ENCODE measurements at regions not wholly inside any gene's neighbourhood (a gene's known extent, or its start where the extent isn't known, plus 50 kb on each side); places are given as distances from the start of the nearest gene placed in this dataset.
"Not testable (repeated sequence)": the region's sequence is repeated elsewhere in the genome, so short reads cannot be mapped to it uniquely, and the experiment has no call there.

DNA sequence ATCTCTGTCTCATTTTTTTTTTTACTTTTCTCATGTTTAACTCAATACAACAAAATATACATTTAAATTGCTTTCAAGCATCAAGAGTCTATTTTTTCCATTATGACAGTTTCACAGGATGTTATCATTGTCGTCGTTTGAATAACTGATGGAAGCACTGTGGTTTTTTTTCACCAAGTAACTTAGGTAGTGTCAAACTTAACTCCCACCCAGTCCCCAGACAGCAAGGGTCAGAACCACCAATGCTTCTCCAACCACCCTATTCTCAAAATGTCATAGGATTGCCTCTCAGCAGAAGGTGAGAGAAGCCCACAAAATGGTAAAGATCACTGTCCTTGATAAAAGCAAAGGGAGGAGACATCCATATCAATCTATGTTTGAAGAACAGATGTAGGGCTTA lies 339.4 kb downstream of the SFMBT2 start:
- no peak overlapping the region for H3K4me3 ChIP-seq (ENCODE audit: low read depth, low read length)
- TF ChIP-seq, protein P1, sequence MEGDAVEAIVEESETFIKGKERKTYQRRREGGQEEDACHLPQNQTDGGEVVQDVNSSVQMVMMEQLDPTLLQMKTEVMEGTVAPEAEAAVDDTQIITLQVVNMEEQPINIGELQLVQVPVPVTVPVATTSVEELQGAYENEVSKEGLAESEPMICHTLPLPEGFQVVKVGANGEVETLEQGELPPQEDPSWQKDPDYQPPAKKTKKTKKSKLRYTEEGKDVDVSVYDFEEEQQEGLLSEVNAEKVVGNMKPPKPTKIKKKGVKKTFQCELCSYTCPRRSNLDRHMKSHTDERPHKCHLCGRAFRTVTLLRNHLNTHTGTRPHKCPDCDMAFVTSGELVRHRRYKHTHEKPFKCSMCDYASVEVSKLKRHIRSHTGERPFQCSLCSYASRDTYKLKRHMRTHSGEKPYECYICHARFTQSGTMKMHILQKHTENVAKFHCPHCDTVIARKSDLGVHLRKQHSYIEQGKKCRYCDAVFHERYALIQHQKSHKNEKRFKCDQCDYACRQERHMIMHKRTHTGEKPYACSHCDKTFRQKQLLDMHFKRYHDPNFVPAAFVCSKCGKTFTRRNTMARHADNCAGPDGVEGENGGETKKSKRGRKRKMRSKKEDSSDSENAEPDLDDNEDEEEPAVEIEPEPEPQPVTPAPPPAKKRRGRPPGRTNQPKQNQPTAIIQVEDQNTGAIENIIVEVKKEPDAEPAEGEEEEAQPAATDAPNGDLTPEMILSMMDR (IDR thresholded peaks at IDR 0.05; ENCODE audit: low read depth, low read length) = no peak
- in situ Hi-C loops (cut with HindIII; ENCODE audit: low sequenced_read_pairs) = no loop called here
- DNase-seq (ENCODE audit: low read depth, low spot score) = no peak

DNA sequence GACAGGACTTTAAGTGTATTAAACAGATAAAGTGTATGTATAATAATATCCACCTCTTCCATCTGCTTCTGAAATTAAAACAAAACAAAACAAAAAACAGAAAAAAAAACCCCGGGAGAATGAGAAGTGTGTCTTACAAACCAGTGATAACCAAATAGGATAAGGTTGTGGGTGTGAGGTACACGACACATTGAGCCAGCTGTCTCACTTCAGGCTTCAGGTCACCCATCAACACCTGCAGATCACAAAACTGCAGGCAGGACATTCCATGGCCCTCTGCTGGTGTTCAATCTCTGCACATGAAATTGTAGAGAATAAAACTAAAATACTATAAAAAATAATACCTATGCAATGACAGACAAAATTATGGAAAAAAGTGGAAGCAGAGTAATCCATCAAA lies 339.9 kb downstream of the SFMBT2 start:
- in situ Hi-C loops (cut with HindIII; ENCODE audit: low sequenced_read_pairs) = no loop called here
- TF ChIP-seq, protein P1 (IDR thresholded peaks at IDR 0.05; ENCODE audit: low read depth, low read length) = no peak
- no peak for DNase-seq (ENCODE audit: low read depth, low spot score)
- H3K4me3 ChIP-seq (ENCODE audit: low read depth, low read length) = no peak overlapping the region

DNA sequence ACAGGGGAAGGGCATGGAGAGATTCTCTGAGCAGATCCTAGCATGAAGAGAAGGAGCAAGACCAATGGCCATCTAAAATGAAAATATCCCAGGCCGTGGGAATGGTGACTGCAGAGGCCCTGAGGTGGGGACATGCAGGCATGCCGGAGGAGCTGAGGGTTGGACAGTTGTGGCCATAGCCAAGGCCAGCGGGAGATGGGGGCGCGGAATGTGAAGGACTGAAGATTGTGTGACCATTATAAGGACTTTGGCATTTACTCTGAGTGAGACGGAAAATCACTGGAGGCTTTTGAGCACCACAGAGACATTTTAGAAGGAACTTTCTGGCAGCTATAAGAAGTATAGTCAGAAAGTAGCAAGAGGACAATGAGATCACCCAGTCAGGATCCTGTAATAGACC lies 341.1 kb downstream of the SFMBT2 start:
- TF ChIP-seq, protein P1 (IDR thresholded peaks at IDR 0.05; ENCODE audit: low read depth, low read length) = no peak
- no peak overlapping the region for H3K4me3 ChIP-seq (ENCODE audit: low read depth, low read length)
- DNase-seq (ENCODE audit: low read depth, low spot score) = no peak
- in situ Hi-C loops (cut with HindIII; ENCODE audit: low sequenced_read_pairs) = no loop called here

GRCh38 chr10:7056216-7056615 lies 354.6 kb downstream of the SFMBT2 start:
- in situ Hi-C loops (cut with HindIII; ENCODE audit: low sequenced_read_pairs) = no loop called here
- TF ChIP-seq, protein P1 (IDR thresholded peaks at IDR 0.05; ENCODE audit: low read depth, low read length) = no peak
- no peak for DNase-seq (ENCODE audit: low read depth, low spot score)
- H3K4me3 ChIP-seq (ENCODE audit: low read depth, low read length) = no peak overlapping the region

DNA sequence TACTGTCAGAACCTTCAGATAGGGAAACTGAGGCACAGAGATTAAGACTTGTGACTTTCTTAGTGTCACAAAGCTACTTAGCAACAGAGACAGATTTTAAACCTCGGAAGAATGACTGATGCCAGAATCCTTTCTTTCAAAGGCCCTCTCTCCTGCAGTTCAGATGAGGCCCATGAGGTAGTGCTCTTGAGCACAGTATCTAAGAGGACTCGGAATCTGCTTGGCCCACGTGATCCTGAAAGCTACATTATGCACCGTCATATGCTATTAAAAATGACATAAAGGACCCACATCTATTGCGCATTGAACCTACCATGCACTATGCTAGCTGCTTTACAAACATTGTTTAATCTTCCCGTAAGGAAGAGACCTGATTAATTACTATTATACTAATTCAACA lies 355.9 kb downstream of the SFMBT2 start:
- DNase-seq (ENCODE audit: low read depth, low spot score) = peak; percentile 3
- H3K4me3 ChIP-seq (ENCODE audit: low read depth, low read length) = no peak overlapping the region
- TF ChIP-seq, protein P1 (IDR thresholded peaks at IDR 0.05; ENCODE audit: low read depth, low read length) = peak; percentile 34
- in situ Hi-C loops (cut with HindIII; ENCODE audit: low sequenced_read_pairs) = no loop called here

GRCh38 chr10:7053195-7053594 lies 357.6 kb downstream of the SFMBT2 start:
- no peak for DNase-seq (ENCODE audit: low read depth, low spot score)
- TF ChIP-seq, protein P1 (IDR thresholded peaks at IDR 0.05; ENCODE audit: low read depth, low read length) = no peak
- in situ Hi-C loops (cut with HindIII; ENCODE audit: low sequenced_read_pairs) = no loop called here
- no peak overlapping the region for H3K4me3 ChIP-seq (ENCODE audit: low read depth, low read length)

GRCh38 chr10:7050024-7050423 lies 360.8 kb downstream of the SFMBT2 start:
- in situ Hi-C loops (cut with HindIII; ENCODE audit: low sequenced_read_pairs); DNase-seq (ENCODE audit: low read depth, low spot score): not testable (repeated sequence)

More at GRCh38 chr10:7050024-7050423, 360.8 kb downstream of the SFMBT2 start:
- not testable (repeated sequence) for H3K4me3 ChIP-seq (ENCODE audit: low read depth, low read length)

All from astrocyte of the spinal cord (primary cell).